Erythroblast (primary cell): ENCODE measurements at regions not wholly inside any gene's neighbourhood (a gene's known extent, or its start where the extent isn't known, plus 50 kb on each side); places are given as distances from the start of the nearest gene placed in this dataset.

Experiments used
- DNase-seq, 2 experiments: peaks; one replicate each; lab custom pipeline; 2025; lab: John Stamatoyannopoulos, UW
- GATA1 ChIP-seq: IDR thresholded peaks from 2 replicates; pipeline ENCODE4 v1.6.1; 2011; ENCODE audit warnings: low read depth, mild to moderate bottlenecking, control low read depth, low read length, moderate library complexity
- POLR2A ChIP-seq: IDR thresholded peaks from 2 replicates; pipeline ENCODE4 v1.6.1; 2011; ENCODE audit warnings: mild to moderate bottlenecking, low read length

DNA sequence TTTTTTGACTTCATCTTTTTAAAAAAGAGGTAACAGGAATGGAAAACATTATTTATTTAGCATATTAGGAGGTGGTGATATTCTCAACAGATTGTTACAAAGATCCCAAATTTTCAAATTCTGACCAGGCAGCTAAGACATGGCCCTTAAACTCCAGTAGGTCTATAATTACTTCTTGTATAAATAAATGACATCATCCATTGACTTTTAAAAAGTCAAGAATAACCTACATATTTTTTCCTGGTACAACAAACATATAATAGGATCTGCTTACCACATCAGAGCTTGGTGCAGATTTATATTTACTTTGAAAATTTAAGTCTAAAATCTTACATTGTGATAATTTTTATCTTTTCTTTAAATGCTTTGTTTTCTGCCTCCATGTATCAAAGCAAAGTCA, 92.2 kb upstream of the TRPM3 start:
- DNase-seq = no peak
- TF ChIP-seq GATA1 (no peak), POLR2A (no peak)

DNA sequence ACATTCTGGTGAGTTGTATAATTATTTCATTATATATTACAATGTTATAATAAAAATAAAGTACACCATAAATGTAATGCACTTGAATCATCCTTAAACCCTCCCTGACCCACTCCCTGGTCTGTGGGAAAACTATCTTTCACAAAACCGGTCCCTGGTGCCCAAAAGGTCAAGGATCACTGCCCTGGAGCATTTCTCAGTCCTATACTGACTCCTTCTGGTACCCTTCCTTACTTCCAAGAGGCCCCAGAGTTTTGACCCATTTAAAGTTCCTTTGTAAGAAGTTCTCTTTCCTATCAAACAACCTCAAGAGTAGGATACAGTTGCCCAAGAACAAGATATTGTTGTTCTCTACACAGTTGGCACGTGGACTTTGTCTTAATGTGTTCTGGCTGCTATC, 88.9 kb upstream of the TRPM3 start:
- TF ChIP-seq GATA1 (no peak), POLR2A (no peak)
- no peak for DNase-seq

DNA sequence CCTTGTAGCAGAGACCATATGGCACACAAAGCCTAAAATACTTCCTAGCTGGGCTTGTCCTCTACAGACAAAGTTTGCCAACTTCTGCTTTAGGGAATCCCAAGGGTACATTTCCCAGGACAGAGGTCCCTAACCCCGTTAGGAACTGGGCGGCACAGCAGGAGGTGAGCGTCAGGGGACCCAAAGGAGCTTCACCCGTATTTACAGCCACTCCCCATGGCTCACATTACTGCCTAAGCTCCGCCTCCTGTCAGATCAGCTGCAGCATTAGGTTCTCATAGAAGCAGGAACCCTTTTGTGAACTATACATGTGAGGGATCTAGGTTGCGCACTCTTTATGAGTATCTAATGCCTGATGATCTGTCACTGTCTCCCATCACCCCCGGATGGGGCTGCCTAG, 88.5 kb upstream of the TRPM3 start:
- no peak for DNase-seq
- TF ChIP-seq POLR2A = no peak
- TF ChIP-seq GATA1 = no peak

DNA sequence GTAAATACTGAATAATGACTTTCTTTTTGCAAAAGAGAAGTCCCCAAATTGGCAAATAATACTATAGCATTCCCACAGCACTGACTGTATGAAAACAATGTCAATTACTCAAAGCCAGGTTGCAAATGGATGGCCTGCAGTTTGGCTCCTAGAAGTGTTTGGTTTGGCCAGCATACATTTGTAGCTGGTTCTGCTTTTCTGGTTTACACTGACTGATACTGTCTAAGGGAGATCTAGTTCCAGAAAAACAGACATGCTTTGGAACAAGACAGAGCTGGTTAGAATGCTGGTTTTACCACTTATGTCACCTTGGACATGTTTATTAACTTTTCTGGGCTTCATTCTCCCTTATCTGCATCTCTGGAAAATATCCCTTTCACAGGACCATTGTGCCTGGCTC, 81.5 kb upstream of the TRPM3 start:
- TF ChIP-seq POLR2A (no peak), GATA1 (no peak)

DNA sequence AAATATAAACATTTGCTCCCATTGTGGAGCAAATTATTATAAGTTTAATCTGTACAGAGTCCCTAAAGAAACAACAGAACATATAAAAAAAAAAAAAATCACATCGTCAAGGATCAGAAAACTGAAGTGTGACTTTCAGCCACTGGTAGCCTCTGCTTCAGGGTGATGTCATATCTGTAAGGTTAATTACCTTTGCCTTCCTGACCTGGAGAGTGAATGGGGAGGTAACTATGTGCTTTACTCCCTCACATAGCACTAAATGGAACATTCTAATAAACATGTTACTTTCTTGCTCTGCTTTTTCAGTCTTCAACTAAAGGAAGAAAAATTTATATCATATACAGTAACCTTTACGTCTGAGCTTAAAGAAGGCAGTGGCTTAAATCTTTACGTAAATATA, 70.3 kb upstream of the TRPM3 start:
- TF ChIP-seq GATA1 = no peak
- TF ChIP-seq POLR2A = no peak

More for the DNA sequence above, 81.5 kb upstream of the TRPM3 start:
- DNase-seq = no peak

DNA sequence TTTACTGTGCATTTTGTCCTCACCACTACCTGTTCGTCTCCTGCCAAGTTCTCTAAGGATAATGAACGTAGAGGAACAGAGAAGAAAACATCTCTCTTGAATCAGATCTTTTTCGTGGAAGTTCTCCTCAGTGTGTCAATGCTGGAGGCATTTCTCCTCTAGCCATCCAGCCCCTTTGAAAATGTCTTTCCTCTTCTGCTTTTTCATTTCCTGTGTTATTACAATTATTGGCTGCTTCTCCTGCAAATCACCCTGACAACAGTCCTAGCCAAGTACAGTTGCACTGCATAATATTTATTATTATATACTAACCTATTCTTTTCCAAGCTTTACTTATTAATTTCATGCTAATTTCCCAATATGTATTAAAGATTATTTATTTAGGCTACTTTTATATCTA, 61.8 kb upstream of the TRPM3 start:
- peak in 1 of 2 experiments; percentile 1 for DNase-seq
- no peak for TF ChIP-seq POLR2A
- no peak for TF ChIP-seq GATA1

More for the DNA sequence above, 70.3 kb upstream of the TRPM3 start:
- no peak for DNase-seq

DNA sequence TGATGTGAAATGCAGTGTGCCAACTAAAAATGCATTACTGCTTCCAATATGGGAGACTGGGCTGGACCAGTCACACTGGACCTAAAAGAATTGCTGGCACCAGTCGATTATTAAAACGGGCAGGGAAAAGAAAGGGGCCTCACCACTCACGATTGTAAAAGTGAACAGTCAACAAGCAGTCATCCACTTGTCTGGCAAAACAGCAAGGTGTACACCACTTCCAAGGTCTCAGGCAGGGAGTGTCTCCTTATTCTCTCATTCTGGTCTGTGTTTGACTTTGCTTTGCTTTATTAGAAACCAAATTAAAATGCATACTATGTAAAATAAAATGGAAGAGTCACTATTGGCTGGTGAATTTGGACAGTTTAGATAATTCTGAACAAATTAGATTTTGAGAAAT, 57.8 kb upstream of the TRPM3 start:
- TF ChIP-seq GATA1 (no peak), POLR2A (no peak)
- DNase-seq = no peak

DNA sequence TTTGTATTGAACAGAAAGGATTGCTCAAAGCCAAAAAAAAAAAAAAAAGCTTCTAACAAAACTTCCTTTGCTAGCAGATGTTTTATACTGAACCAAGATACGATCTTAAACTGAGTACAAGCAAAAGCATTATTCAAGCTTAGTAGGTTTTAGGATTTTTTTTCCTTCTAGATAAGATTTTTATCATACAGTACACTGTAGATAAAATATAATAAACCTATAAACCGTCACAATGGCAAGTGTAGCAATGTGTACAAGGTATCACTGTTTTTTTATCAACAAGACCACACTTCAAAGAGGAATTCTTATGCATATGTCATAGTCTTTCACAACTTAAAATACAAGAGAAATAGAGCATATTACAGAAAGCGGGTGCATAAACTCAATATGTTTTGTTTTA, 56.5 kb upstream of the TRPM3 start:
- TF ChIP-seq GATA1 (no peak), POLR2A (no peak)

DNA sequence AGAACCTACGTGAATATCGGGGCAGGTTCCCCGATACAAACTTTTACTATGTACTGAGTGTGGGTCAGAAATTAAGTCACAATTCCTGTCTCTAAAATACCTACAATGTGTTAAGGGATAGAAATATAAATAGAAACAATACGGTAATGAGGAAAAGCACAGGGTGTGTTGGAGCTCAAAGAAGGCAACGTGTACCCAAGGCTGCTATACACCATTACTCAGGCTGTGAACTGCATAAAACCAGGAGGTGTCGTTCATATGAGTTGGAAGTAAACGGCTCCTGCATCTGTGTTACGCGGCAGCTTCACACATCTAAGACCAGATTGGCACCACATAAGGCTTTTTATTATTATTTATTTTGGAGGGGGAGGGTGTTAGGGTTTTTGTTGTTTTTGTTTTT, 50.1 kb upstream of the TRPM3 start:
- DNase-seq = no peak
- TF ChIP-seq GATA1 = no peak
- no peak for TF ChIP-seq POLR2A

More for the DNA sequence above, 56.5 kb upstream of the TRPM3 start:
- DNase-seq = no peak
